Left renal pelvis (tissue), 4 donors: ENCODE measurements at regions not wholly inside any gene's neighbourhood (a gene's known extent, or its start where the extent isn't known, plus 50 kb on each side); places are given as distances from the start of the nearest gene placed in this dataset.

Experiments used
- DNase-seq, 4 donors: peaks; one replicate each; pipeline ENCODE4 v3.0.0-alpha.2; 2013; ENCODE audit warnings: low read depth in 4 of 4, low spot score in 3 of 4

- DNase-seq = no peak
These were observed 251.1 kb downstream of the SLC4A3 start for GRCh38 chr2:219878516-219878915.

- no peak for DNase-seq
These were observed 254.4 kb downstream of the SLC4A3 start for GRCh38 chr2:219881851-219882250.

GRCh38 chr2:219886615-219887014 is 259.2 kb downstream of the SLC4A3 start:
- DNase-seq = no peak

DNA sequence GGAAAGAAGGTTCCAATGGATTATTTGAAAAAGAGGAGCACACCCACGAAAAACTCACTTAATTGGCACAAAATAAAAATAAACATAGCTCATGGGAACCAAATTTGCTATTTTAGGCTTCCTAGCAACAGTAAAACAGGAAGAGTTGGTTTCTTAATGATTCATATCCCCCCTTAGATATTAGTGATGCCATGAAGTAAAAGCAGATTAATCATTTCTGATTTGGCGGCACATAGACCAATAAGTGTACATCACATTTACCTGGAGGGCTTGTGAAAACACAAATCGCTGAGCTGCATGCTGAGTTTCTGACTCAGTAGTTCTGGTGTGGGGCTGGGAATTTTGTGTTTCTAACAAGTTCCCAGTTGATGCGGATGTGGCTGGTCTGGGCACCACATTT is 260.4 kb downstream of the SLC4A3 start:
- DNase-seq = no peak

DNA sequence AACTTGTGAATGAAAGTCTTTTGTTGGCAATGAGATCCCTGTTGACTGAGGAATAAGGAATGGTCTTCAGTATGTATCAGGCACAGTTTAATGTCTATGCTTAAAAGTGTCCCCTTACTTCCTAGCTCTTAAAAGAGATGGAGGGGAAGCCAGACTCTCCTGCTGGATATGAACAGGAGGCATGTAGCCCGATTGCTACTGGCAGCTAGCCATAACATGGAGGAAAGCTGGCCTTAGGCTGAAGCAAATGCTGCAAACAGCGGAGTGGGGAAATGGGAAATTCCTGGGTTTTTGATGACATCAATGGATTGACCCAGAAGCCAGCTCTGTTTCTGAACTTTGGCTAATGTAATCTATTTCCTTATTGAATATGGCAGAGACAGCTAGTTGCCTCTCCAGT is 266.1 kb downstream of the SLC4A3 start:
- no peak for DNase-seq

- DNase-seq = no peak
These were observed 270.0 kb downstream of the SLC4A3 start for GRCh38 chr2:219897456-219897855.

DNA sequence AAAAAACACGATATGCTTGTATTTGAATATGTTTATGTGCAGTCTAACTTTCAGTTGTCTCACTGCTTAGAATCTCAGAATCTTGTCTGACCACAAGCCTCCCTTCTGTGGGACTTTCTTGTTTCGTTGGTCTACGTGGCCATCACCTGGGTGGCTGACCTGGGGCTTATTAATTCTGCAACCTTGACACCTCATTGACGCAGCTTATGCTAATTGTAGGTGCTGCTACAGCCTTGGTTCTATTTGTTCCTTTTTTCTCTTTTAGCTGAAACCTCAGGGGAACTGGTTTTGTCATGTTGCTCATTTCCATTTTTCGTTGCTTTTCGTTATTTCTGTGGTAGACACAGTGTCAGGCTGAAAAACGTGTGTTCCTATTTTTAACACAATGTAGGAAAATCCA is 273.7 kb downstream of the SLC4A3 start:
- no peak for DNase-seq

GRCh38 chr2:219902891-219903552 is 275.6 kb downstream of the SLC4A3 start:
- no peak for DNase-seq

GRCh38 chr2:219905640-219906039 is 278.2 kb downstream of the SLC4A3 start:
- DNase-seq = no peak

GRCh38 chr2:219906114-219907010 is 278.9 kb downstream of the SLC4A3 start:
- DNase-seq = no peak

DNA sequence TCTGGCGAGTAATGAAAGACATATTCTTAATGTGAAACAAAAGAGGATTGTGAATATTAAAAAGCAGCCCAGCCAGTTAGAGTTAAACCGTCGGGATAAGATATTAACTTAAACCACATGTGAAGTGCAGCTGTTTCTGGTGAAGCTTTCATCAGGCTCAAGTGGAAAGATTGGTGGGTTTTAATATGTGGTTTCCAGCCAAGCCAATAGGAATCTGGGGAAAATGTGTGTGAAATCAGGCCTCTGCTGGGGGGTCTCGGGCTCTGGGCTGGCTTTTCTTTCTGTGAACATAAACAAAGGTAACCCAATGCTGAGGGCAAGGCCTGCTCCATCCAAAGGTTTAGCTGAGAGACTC is 279.6 kb downstream of the SLC4A3 start:
- no peak for DNase-seq

- DNase-seq = no peak
These were observed 281.1 kb downstream of the SLC4A3 start for GRCh38 chr2:219908538-219908937.

- no peak for DNase-seq
These were observed 284.1 kb downstream of the SLC4A3 start for GRCh38 chr2:219911541-219911940.

DNA sequence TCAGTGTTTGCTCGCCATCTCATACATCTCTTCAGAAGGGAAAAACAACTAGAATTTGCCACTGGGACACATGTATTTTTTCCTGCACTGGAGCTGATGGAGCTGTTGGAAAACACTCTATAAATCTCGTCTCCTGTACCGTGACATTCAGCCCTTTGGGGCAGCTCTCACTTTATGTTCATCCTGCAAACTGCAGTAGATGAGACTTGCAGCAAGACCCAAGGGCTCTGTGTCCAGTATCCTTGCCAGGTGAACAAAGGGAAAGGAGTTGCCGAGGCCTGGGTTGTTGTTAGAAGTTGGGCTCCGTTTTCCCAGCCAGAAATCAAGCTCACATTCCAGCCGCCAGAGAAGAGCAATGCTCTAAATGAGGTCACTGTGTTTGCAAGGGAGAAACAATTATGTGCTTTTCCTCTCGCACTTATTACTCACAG is 285.1 kb downstream of the SLC4A3 start:
- peak in 3 of 4 donors; percentile 43 to 58 (median 51) for DNase-seq

DNA sequence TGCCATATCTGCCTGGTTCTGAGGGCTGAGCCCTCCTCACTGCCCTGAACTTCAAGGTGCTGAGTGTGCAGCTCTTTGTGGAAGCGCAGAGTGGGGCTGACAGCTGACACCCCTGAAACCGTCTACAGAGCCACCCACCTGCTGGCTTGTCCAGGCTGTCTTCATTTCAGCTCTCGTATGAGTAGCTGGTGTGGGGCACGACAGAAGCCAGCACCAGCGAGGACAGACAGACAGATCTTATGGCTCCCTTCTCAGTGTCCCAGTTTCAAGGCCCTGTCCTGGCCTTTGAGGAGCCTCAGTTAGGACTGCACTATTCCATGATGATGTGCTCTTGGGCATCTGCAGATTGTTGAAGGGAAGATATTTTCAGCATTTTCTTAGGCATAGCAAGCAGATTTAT is 287.1 kb downstream of the SLC4A3 start:
- DNase-seq = no peak

GRCh38 chr2:219916281-219916680 is 288.9 kb downstream of the SLC4A3 start:
- no peak for DNase-seq

GRCh38 chr2:219916726-219917440 is 289.5 kb downstream of the SLC4A3 start:
- no peak for DNase-seq

- DNase-seq = no peak
These were observed 290.8 kb downstream of the SLC4A3 start for GRCh38 chr2:219918254-219918653.

GRCh38 chr2:219918944-219919343 is 291.5 kb downstream of the SLC4A3 start:
- no peak for DNase-seq

DNA sequence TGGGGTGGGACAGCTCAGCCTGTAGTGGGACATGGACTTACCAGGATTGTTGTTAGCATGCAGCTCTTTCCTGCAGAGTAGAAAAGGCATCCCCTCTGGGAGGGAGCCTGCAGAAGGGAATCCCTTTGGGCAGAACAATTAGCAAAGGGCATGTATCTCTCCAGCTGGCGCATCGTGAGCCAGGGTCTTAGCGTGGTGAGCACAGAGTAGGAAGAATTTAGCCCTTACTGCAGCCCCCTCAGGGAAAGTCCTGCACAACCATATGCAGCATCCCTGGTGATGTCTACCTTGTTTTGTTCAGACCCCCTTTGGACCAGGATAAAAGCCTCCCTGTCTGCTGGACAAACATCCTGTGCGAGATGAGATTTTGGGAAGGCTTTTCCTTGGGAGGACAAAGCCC is 292.1 kb downstream of the SLC4A3 start:
- DNase-seq = no peak

DNA sequence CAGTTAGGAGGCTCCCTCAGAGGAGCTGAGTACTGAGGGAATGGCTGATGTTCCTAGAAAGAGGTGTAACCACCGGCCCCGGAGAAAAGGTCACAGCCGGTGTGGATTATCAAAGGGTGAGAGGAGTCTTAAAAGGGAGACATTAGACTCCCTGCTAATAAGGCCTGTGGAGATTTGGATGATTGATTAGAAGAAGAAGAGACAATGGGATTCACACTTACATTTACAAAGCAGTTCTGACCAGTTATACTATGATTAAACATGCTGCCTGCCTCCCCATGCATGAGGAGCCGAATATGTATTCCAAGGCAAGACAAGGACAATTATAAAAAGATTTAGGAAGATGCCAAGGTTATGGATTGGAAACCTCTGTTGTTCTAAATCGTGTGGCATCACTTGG is 302.4 kb downstream of the SLC4A3 start:
- no peak for DNase-seq

DNA sequence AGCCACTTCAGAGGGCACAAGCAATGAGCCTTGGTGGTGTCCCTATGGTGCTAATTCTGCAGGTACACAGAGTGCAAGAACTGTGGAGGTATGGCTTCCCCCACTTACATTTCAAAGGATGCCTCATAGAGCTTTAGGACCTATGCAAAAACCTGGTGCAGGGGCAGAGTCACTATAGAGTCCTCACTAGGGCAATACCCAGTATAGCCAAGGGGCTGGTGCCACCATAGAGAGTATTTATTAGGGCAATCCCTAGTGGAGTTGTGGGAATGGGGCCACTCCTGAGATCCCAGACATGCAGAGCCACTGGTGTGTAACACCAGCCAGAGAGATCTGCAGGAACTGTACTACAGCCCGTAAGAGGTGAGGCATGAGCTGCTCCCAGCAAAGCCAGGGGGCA is 312.2 kb downstream of the SLC4A3 start:
- DNase-seq = no peak
